ENCODE measurements at regions not wholly inside any gene's neighbourhood (a gene's known extent, or its start where the extent isn't known, plus 50 kb on each side); places are given as distances from the start of the nearest gene placed in this dataset.

- H3K4me3 ChIP-seq (ENCODE audit: insufficient read length, low read depth), result no peak overlapping the region
- no peak for DNase-seq (ENCODE audit: low read depth, low spot score)
- TF ChIP-seq ZNF274 (IDR thresholded peaks at IDR 0.05; ENCODE audit: low read depth, low read length) (no peak), SUZ12 (IDR thresholded peaks at IDR 0.05; ENCODE audit: extremely low read depth, insufficient read depth, insufficient read length) (no peak), YY1 (IDR thresholded peaks at IDR 0.05; ENCODE audit: insufficient read depth, insufficient read length) (no peak)
- no peaks in the 10 kb centered on the region for H3K9me3 ChIP-seq (ENCODE audit: insufficient read depth, low read length)
- no peaks in the 10 kb centered on the region for H3K4me1 ChIP-seq (ENCODE audit: insufficient read depth, insufficient read length)
- no peaks in the 10 kb centered on the region for H3K36me3 ChIP-seq (ENCODE audit: insufficient read depth, insufficient read length, low read length)
- H3K27me3 ChIP-seq (ENCODE audit: insufficient read depth, insufficient read length), result no peaks in the 10 kb centered on the region
- no peak overlapping the region for H3K9ac ChIP-seq (ENCODE audit: insufficient read length, low read depth)
Observed at GRCh38 chr3:59126446-59126845, 76.6 kb upstream of the CFAP20DC start.

- Histone ChIP-seq H3K4me3 (ENCODE audit: insufficient read length, low read depth) (no peak overlapping the region), H3K4me1 (ENCODE audit: insufficient read depth, insufficient read length) (no peaks in the 10 kb centered on the region), H3K9me3 (ENCODE audit: insufficient read depth, low read length) (no peaks in the 10 kb centered on the region), H3K36me3 (ENCODE audit: insufficient read depth, insufficient read length, low read length) (no peaks in the 10 kb centered on the region), H3K27me3 (ENCODE audit: insufficient read depth, insufficient read length) (no peaks in the 10 kb centered on the region), H3K9ac (ENCODE audit: insufficient read length, low read depth) (no peak overlapping the region)
- TF ChIP-seq ZNF274 (IDR thresholded peaks at IDR 0.05; ENCODE audit: low read depth, low read length) (no peak), SUZ12 (IDR thresholded peaks at IDR 0.05; ENCODE audit: extremely low read depth, insufficient read depth, insufficient read length) (no peak), YY1 (IDR thresholded peaks at IDR 0.05; ENCODE audit: insufficient read depth, insufficient read length) (no peak)
- no peak for DNase-seq (ENCODE audit: low read depth, low spot score)
Observed at GRCh38 chr3:59121346-59122144, 71.7 kb upstream of the CFAP20DC start.

GRCh38 chr3:59118928-59119327 lies 69.1 kb upstream of the CFAP20DC start:
- Histone ChIP-seq H3K27me3 (ENCODE audit: insufficient read depth, insufficient read length) (no peaks in the 10 kb centered on the region), H3K4me3 (ENCODE audit: insufficient read length, low read depth) (no peak overlapping the region), H3K4me1 (ENCODE audit: insufficient read depth, insufficient read length) (no peaks in the 10 kb centered on the region), H3K9ac (ENCODE audit: insufficient read length, low read depth) (no peak overlapping the region), H3K36me3 (ENCODE audit: insufficient read depth, insufficient read length, low read length) (no peaks in the 10 kb centered on the region), H3K9me3 (ENCODE audit: insufficient read depth, low read length) (no peaks in the 10 kb centered on the region)
- no peak for DNase-seq (ENCODE audit: low read depth, low spot score)
- TF ChIP-seq ZNF274 (IDR thresholded peaks at IDR 0.05; ENCODE audit: low read depth, low read length), result no peak
- no peak for TF ChIP-seq SUZ12 (IDR thresholded peaks at IDR 0.05; ENCODE audit: extremely low read depth, insufficient read depth, insufficient read length)
- no peak for TF ChIP-seq YY1 (IDR thresholded peaks at IDR 0.05; ENCODE audit: insufficient read depth, insufficient read length)

GRCh38 chr3:59117396-59117795 lies 67.6 kb upstream of the CFAP20DC start:
- H3K9ac ChIP-seq (ENCODE audit: insufficient read length, low read depth), result no peak overlapping the region
- TF ChIP-seq SUZ12 (IDR thresholded peaks at IDR 0.05; ENCODE audit: extremely low read depth, insufficient read depth, insufficient read length) (no peak), ZNF274 (IDR thresholded peaks at IDR 0.05; ENCODE audit: low read depth, low read length) (no peak), YY1 (IDR thresholded peaks at IDR 0.05; ENCODE audit: insufficient read depth, insufficient read length) (no peak)
- H3K36me3 ChIP-seq (ENCODE audit: insufficient read depth, insufficient read length, low read length), result no peaks in the 10 kb centered on the region
- no peaks in the 10 kb centered on the region for H3K4me1 ChIP-seq (ENCODE audit: insufficient read depth, insufficient read length)
- no peaks in the 10 kb centered on the region for H3K9me3 ChIP-seq (ENCODE audit: insufficient read depth, low read length)
- no peak overlapping the region for H3K4me3 ChIP-seq (ENCODE audit: insufficient read length, low read depth)
- no peak for DNase-seq (ENCODE audit: low read depth, low spot score)
- no peaks in the 10 kb centered on the region for H3K27me3 ChIP-seq (ENCODE audit: insufficient read depth, insufficient read length)

- DNase-seq (ENCODE audit: low read depth, low spot score), result no peak
- no peak overlapping the region for H3K9ac ChIP-seq (ENCODE audit: insufficient read length, low read depth)
- no peak overlapping the region for H3K4me3 ChIP-seq (ENCODE audit: insufficient read length, low read depth)
Observed at GRCh38 chr3:59116233-59116537, 66.4 kb upstream of the CFAP20DC start.

GRCh38 chr3:59115364-59116232 lies 65.8 kb upstream of the CFAP20DC start:
- Histone ChIP-seq H3K9ac (ENCODE audit: insufficient read length, low read depth) (no peak overlapping the region), H3K36me3 (ENCODE audit: insufficient read depth, insufficient read length, low read length) (no peaks in the 10 kb centered on the region), H3K9me3 (ENCODE audit: insufficient read depth, low read length) (no peaks in the 10 kb centered on the region), H3K27me3 (ENCODE audit: insufficient read depth, insufficient read length) (no peaks in the 10 kb centered on the region), H3K4me1 (ENCODE audit: insufficient read depth, insufficient read length) (no peaks in the 10 kb centered on the region), H3K4me3 (ENCODE audit: insufficient read length, low read depth) (no peak overlapping the region)
- DNase-seq (ENCODE audit: low read depth, low spot score), result no peak
- TF ChIP-seq YY1 (IDR thresholded peaks at IDR 0.05; ENCODE audit: insufficient read depth, insufficient read length) (no peak), SUZ12 (IDR thresholded peaks at IDR 0.05; ENCODE audit: extremely low read depth, insufficient read depth, insufficient read length) (no peak), ZNF274 (IDR thresholded peaks at IDR 0.05; ENCODE audit: low read depth, low read length) (no peak)

More at GRCh38 chr3:59116233-59116537, 66.4 kb upstream of the CFAP20DC start:
- no peaks in the 10 kb centered on the region for H3K4me1 ChIP-seq (ENCODE audit: insufficient read depth, insufficient read length)
- H3K36me3 ChIP-seq (ENCODE audit: insufficient read depth, insufficient read length, low read length), result no peaks in the 10 kb centered on the region
- no peaks in the 10 kb centered on the region for H3K9me3 ChIP-seq (ENCODE audit: insufficient read depth, low read length)
- TF ChIP-seq YY1 (IDR thresholded peaks at IDR 0.05; ENCODE audit: insufficient read depth, insufficient read length), result no peak
- TF ChIP-seq ZNF274 (IDR thresholded peaks at IDR 0.05; ENCODE audit: low read depth, low read length), result no peak
- no peak for TF ChIP-seq SUZ12 (IDR thresholded peaks at IDR 0.05; ENCODE audit: extremely low read depth, insufficient read depth, insufficient read length)
- H3K27me3 ChIP-seq (ENCODE audit: insufficient read depth, insufficient read length), result no peaks in the 10 kb centered on the region
